ENCODE measurements at regions not wholly inside any gene's neighbourhood (a gene's known extent, or its start where the extent isn't known, plus 50 kb on each side); places are given as distances from the start of the nearest gene placed in this dataset.

- no peak for DNase-seq (ENCODE audit: low spot score)
- Histone ChIP-seq H3K4me3 (no peak overlapping the region), H3K27ac (no peak overlapping the region)
- no peak for TF ChIP-seq CTCF (IDR thresholded peaks at IDR 0.05)
Measured at GRCh38 chr1:212179394-212180076, 105.7 kb upstream of the PPP2R5A start.

DNA sequence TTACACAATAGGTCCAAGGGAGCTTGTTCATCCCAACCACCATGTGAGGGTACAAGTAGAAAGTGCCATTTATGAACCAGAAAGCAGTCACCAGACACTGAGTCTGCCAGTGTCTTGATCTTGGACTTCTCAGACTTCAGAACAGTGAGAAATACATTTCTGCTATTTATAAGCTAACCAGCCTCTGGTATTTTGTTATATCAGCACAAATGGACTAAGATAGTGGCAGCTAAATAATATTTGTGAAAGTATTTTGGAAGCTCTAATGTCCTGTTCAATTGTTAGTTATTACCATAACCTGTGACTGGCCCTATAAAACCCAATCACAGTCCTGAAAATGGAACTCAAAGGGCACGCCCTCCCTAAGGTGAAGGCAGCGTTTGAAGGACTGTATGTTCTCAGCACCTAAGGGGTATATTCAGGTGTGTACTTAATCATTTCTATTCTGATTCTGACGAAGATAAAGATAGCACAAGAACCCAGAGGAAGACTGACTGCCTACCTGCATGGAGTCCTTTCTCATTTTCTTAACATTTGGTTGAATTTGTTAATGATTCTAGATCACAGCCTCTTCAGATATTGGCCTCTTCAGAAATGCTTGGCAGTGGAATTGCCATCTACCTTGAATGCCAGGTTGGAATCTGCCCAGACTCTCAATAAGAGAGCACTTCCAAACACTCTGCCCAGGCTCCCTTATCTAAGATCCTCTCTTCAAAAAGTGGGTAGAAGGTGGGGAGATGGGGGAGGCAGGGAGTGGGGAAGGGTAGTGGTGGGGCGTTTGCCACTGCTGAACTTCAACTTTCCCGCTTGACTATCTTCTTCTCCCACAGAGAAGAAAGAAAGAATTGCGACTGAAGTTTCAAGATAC is 104.0 kb upstream of the PPP2R5A start:
- Histone ChIP-seq H3K27ac (no peak overlapping the region), H3K4me3 (no peak overlapping the region)
- TF ChIP-seq CTCF (IDR thresholded peaks at IDR 0.05) = no peak
- no peak for DNase-seq (ENCODE audit: low spot score)

DNA sequence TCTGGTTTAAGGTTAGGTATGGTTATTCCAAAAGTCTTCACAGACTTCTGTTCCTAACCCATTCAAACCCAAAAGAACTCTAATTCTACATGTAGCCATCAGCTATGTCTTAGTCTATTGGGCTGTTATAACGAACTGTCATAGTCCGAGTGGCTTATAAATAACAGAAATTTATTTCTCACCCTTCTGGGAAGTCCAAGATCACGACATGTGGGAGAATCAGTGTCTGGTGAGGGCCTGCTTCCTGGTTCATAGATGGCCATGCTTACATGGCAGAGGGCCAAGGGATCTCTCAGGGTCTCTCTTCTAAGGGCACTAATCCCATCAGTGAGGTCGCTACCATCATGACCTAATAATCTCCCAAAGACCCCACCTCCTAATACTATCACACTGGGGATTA is 103.0 kb upstream of the PPP2R5A start:
- TF ChIP-seq CTCF (IDR thresholded peaks at IDR 0.05) = no peak
- H3K4me3 ChIP-seq = no peak overlapping the region
- no peak overlapping the region for H3K27ac ChIP-seq
- no peak for DNase-seq (ENCODE audit: low spot score)

DNA sequence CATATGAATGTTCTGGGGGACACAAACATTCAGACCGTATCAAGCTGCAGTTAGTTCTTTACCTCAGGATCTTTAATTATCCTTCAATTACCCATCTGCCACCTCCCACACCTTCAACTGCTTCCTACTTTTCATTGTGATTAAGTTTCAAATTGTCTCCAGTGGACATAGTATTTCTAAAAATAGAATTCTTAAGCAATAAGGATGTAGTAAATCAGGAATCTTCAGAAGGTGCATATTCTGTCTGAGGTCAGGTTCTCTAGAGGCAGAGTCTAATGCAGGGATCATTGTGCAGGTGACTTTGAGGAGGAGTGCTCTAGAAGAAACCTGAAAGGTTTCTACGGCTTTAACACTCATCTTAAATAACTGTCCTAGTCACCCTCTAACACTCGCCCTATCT is 102.6 kb upstream of the PPP2R5A start:
- no peak for DNase-seq (ENCODE audit: low spot score)
- Histone ChIP-seq H3K27ac (no peak overlapping the region), H3K4me3 (no peak overlapping the region)
- TF ChIP-seq CTCF (IDR thresholded peaks at IDR 0.05) = no peak

DNA sequence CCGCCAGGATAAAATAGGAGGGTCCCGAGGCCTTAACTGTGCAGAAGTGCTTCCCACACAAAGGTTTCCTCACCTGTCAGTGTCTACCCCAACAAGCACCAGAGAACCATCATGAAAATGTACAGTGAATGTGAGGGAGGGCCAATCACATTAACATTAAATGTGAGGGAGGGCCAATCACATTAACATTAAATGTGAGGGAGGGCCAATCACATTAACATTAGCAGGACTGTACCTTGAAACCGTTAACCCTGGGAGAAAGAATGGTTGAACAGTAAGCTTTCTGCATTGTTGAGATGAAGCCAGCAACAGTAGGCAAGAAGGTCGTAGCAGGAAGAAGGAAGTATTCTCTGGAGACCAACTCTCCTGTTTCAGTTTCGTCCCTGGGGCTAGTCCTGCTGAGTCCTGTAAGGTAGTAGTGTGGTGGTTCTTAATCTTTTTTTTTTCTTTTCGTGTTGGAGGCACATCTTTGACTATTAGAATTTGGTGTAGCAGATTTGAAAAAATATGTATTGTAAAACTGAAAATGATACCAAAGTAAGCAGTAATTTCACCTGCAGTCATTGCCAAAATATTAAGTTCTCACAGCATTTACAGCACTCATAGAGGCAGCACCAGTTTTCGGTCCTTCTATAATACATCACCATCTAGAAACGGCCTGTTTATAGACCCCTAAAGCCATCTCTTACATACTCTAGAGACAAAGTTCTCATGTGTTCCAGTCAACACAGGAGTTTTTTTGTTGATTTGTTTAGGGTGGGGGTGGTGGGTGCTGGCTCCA is 98.6 kb upstream of the PPP2R5A start:
- no peak for DNase-seq (ENCODE audit: low spot score)
- H3K27ac ChIP-seq = no peak overlapping the region
- no peak for TF ChIP-seq CTCF (IDR thresholded peaks at IDR 0.05)
- H3K4me3 ChIP-seq = no peak overlapping the region

DNA sequence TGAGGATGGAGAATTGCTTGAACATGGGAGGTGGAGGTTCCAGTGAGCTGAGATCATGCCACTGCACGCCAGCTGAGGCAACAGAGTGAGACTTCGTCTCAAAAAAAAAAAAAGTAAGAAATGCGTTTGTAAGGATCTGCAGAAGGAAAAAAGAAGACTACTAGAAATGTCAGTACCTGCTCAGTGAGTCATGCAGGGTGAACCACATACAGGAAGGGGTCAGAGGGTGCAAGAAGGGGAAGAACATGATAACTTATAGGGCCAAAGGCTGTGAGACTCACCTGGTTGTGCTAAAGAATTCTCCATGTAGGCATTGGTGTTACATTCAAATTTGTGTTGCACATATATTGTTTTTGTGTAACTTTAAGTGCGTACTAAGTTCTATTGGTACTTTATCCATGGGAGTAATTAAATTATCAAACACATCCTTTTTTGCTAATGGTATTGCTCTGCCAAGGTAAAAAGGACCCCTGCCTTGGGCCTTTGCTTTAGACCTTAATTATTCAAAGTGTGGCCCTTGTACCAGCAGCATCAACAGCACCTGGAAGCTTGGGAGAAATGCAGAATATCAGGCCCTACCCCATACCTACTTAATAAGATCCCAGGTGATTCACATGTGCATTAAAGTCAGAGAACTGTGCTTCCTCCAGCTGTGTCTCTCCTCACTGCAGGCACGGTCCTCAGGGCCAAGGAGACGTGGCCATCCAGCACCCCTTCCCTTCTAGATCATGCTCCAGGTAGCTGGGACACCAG is 96.4 kb upstream of the PPP2R5A start:
- TF ChIP-seq CTCF (IDR thresholded peaks at IDR 0.05) = no peak
- H3K4me3 ChIP-seq = no peak overlapping the region
- H3K27ac ChIP-seq = peak overlapping the region in 1 of 2 donors; percentile 7
- no peak for DNase-seq (ENCODE audit: low spot score)

Data from coronary artery (tissue), 2 donors.